NB4 (cell line): ENCODE measurements at regions not wholly inside any gene's neighbourhood (a gene's known extent, or its start where the extent isn't known, plus 50 kb on each side); places are given as distances from the start of the nearest gene placed in this dataset.

Experiments
- POLR2A ChIP-seq: IDR thresholded peaks from 2 replicates; pipeline ENCODE4 v1.6.1; 2011; ENCODE audit warnings: mild to moderate bottlenecking; ENCODE audit not compliant: insufficient read length; ENCODE audit errors: extremely low read depth
- TF ChIP-seq, protein P1 (sequence below): IDR thresholded peaks from one replicate; pipeline ENCODE4 v1.5.1; 2012; ENCODE audit warnings: low read depth, low read length

DNA sequence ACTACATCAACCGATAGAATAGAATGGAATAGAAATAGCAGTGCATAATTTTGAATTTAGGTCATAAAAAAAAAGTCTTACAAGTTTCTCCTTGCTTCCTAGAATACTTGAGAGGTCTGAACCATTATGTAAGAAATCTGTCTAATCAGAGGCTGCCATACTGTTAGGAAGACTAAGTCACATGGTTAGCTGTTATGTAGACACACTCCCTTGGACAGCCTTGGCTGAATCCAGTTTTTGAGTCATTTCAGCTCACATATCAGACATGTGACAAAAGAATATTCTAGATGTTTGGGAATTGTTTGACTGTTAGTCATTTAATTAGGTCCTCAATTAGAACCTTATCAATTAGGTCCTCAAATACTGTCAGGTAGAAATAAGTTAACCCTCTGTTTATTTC is 1601.4 kb downstream of the GRIK2 start:
- TF ChIP-seq, protein P1, sequence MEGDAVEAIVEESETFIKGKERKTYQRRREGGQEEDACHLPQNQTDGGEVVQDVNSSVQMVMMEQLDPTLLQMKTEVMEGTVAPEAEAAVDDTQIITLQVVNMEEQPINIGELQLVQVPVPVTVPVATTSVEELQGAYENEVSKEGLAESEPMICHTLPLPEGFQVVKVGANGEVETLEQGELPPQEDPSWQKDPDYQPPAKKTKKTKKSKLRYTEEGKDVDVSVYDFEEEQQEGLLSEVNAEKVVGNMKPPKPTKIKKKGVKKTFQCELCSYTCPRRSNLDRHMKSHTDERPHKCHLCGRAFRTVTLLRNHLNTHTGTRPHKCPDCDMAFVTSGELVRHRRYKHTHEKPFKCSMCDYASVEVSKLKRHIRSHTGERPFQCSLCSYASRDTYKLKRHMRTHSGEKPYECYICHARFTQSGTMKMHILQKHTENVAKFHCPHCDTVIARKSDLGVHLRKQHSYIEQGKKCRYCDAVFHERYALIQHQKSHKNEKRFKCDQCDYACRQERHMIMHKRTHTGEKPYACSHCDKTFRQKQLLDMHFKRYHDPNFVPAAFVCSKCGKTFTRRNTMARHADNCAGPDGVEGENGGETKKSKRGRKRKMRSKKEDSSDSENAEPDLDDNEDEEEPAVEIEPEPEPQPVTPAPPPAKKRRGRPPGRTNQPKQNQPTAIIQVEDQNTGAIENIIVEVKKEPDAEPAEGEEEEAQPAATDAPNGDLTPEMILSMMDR, result no peak
- TF ChIP-seq POLR2A, result no peak
